ENCODE measurements at regions not wholly inside any gene's neighbourhood (a gene's known extent, or its start where the extent isn't known, plus 50 kb on each side); places are given as distances from the start of the nearest gene placed in this dataset.

DNA sequence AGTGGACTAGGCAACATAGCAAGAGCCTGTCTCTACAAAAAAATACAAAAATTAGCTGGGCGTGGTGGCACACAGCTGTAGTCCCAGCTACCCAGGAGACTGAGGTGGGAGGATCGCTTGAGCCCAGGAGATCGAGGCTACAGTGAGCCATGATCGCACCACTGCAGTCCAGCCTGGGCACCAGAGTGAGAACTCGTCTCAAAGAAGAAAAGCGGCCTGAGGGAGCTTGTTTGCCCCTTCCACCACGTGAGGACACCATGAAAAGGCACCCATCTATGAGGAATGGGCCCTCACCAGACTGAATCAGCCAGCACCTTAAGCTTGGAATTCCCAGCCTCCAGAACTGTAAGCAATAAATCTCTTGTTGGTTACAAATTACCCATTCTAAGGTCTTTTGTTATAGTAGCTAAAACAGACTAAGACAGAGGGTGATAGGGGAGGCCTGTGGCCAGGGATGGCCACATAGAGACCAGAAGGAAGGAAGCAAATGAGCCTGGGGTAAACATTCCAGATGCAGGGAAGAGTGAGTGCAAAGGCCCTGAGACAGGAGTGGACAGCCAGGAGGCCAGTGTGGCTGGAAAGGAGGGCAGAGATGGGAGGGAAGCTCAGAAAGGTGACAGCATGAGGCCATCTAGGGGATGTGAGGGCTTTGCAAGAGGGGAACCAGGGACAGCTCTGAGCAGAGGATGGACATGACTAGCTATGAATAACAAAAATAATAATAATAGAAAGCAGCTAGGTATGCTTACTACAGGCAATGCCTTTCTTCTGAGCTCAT is 120.1 kb downstream of the MATN1 start:
- no peaks in the 10 kb centered on the region for H3K27me3 ChIP-seq (ENCODE audit: control insufficient read depth, extremely low read depth, insufficient read depth, low read length)
- no peak overlapping the region for H3K27ac ChIP-seq (ENCODE audit: control insufficient read depth, insufficient read depth, low read length)
- H3K4me2 ChIP-seq (ENCODE audit: control insufficient read depth, extremely low read depth, insufficient read depth, low read depth, low read length) = no peak overlapping the region
- DNase-seq (ENCODE audit: low read depth, low spot score) = no peak
- TF ChIP-seq EZH2 (IDR thresholded peaks at IDR 0.05; ENCODE audit: low read length) (no peak), CTCF (optimal IDR thresholded peaks at IDR 0.05 in 1 of 3, IDR thresholded peaks at IDR 0.05 in 1 of 3, conservative IDR thresholded peaks at IDR 0.05 in 1 of 3; ENCODE audit: extremely low read depth in 1 of 3, insufficient read depth in 2 of 3, low read length in 3 of 3) (no peak)
- dilution Hi-C loops (cut with MboI; ENCODE audit: extremely low pct_ligation_motif_present, low sequenced_read_pairs) = no loop called here
- H3K79me2 ChIP-seq (ENCODE audit: control insufficient read depth, insufficient read depth, low read length) = no peaks in the 10 kb centered on the region
- H3K4me1 ChIP-seq (ENCODE audit: control insufficient read depth, extremely low read depth, insufficient read depth, low read length) = no peaks in the 10 kb centered on the region
- no peaks in the 10 kb centered on the region for H3K9me1 ChIP-seq (ENCODE audit: control insufficient read depth, extremely low read depth, insufficient read depth, low read length)
- no peak for FAIRE-seq
- no peaks in the 10 kb centered on the region for H3K36me3 ChIP-seq (ENCODE audit: control insufficient read depth in 2 of 2, extremely low read depth in 1 of 2, insufficient read depth in 2 of 2, low read length in 2 of 2)
- no peak overlapping the region for H3K9ac ChIP-seq (ENCODE audit: control insufficient read depth, extremely low read depth, insufficient read depth, low read length)
- H2AFZ ChIP-seq (ENCODE audit: control insufficient read depth, low read length) = no peak overlapping the region
- no peaks in the 10 kb centered on the region for H3K9me3 ChIP-seq (ENCODE audit: control insufficient read depth, low read depth, low read length)
- no peak overlapping the region for H3K4me3 ChIP-seq (ENCODE audit: control insufficient read depth in 2 of 3, extremely low read depth in 1 of 3, insufficient read depth in 2 of 3, low read depth in 1 of 3, low read length in 3 of 3)
- H4K20me1 ChIP-seq (ENCODE audit: control insufficient read depth, extremely low read depth, insufficient read depth, low read length) = no peaks in the 10 kb centered on the region

- H3K9me3 ChIP-seq (ENCODE audit: control insufficient read depth, low read depth, low read length) = no peaks in the 10 kb centered on the region
- H4K20me1 ChIP-seq (ENCODE audit: control insufficient read depth, extremely low read depth, insufficient read depth, low read length) = no peaks in the 10 kb centered on the region
- no peak overlapping the region for H3K4me2 ChIP-seq (ENCODE audit: control insufficient read depth, extremely low read depth, insufficient read depth, low read depth, low read length)
- H3K4me3 ChIP-seq (ENCODE audit: control insufficient read depth in 2 of 3, extremely low read depth in 1 of 3, insufficient read depth in 2 of 3, low read depth in 1 of 3, low read length in 3 of 3) = no peak overlapping the region
- no peaks in the 10 kb centered on the region for H3K9me1 ChIP-seq (ENCODE audit: control insufficient read depth, extremely low read depth, insufficient read depth, low read length)
- DNase-seq (ENCODE audit: low read depth, low spot score) (no peak), FAIRE-seq (no peak)
- H3K9ac ChIP-seq (ENCODE audit: control insufficient read depth, extremely low read depth, insufficient read depth, low read length) = no peak overlapping the region
- no peaks in the 10 kb centered on the region for H3K4me1 ChIP-seq (ENCODE audit: control insufficient read depth, extremely low read depth, insufficient read depth, low read length)
- TF ChIP-seq EZH2 (IDR thresholded peaks at IDR 0.05; ENCODE audit: low read length) (no peak), CTCF (optimal IDR thresholded peaks at IDR 0.05 in 1 of 3, IDR thresholded peaks at IDR 0.05 in 1 of 3, conservative IDR thresholded peaks at IDR 0.05 in 1 of 3; ENCODE audit: extremely low read depth in 1 of 3, insufficient read depth in 2 of 3, low read length in 3 of 3) (peak in 2 of 3 experiments; percentile 10 to 34)
- H3K27ac ChIP-seq (ENCODE audit: control insufficient read depth, insufficient read depth, low read length) = no peak overlapping the region
- H2AFZ ChIP-seq (ENCODE audit: control insufficient read depth, low read length) = no peak overlapping the region
- no peaks in the 10 kb centered on the region for H3K36me3 ChIP-seq (ENCODE audit: control insufficient read depth in 2 of 2, extremely low read depth in 1 of 2, insufficient read depth in 2 of 2, low read length in 2 of 2)
- dilution Hi-C loops (cut with MboI; ENCODE audit: extremely low pct_ligation_motif_present, low sequenced_read_pairs) = no loop called here
- no peaks in the 10 kb centered on the region for H3K79me2 ChIP-seq (ENCODE audit: control insufficient read depth, insufficient read depth, low read length)
- no peaks in the 10 kb centered on the region for H3K27me3 ChIP-seq (ENCODE audit: control insufficient read depth, extremely low read depth, insufficient read depth, low read length)
These were observed 121.9 kb downstream of the MATN1 start for GRCh38 chr1:30601316-30602085.

All from keratinocyte (primary cell).